B cell (primary cell): ENCODE measurements at regions not wholly inside any gene's neighbourhood (a gene's known extent, or its start where the extent isn't known, plus 50 kb on each side); places are given as distances from the start of the nearest gene placed in this dataset.

Experiments used
- ATAC-seq: fragments of 200-7000 bp; cut with Tn5 transposase; one replicate; pipeline ENCODE4 v1.10.0; 2021; ENCODE audit warnings: low read depth, mild to moderate bottlenecking, moderate number of reproducible peaks, moderate library complexity
- CTCF ChIA-PET: fragments of 350-600 bp; sonication (Branson Sonifier 250); formaldehyde crosslinking; loops from one replicate; lab custom pipeline; 2021; ENCODE audit warnings: antibody characterized with exemption, inconsistent platforms; lab: Charles Lee
- POLR2A ChIA-PET: fragments of 350-600 bp; sonication (Branson Sonifier 250); formaldehyde crosslinking; loops from one replicate; lab custom pipeline; 2021; ENCODE audit warnings: antibody characterized with exemption; lab: Charles Lee
- DNase-seq: peaks from one replicate; pipeline ENCODE4 v3.0.0; 2013
- H2AFZ ChIP-seq: 2 replicates; pipeline ENCODE4 v1.6.1; 2012; ENCODE audit warnings: mild to moderate bottlenecking, low read depth, low read length; ENCODE audit not compliant: insufficient read depth, poor library complexity, severe bottlenecking
- H3K27ac ChIP-seq, 2 donors: 1 replicate in 1 of 2; 2 replicates in 1 of 2; pipeline ENCODE4 v1.5.1; 2012 to 2013; ENCODE audit warnings: low read length in 2 of 2, mild to moderate bottlenecking in 2 of 2, moderate library complexity in 1 of 2
- H3K27me3 ChIP-seq, 4 experiments: fragments of 200-600 bp in 1 of 4; sonication (generic) in 1 of 4; replicated peaks in 1 of 4; 1 replicate in 2 of 4; 2 replicates in 2 of 4; pipeline versions ENCODE4 v1.6.1 to v1.7.0; 2013 to 2016; ENCODE audit warnings: low read length in 3 of 4, mild to moderate bottlenecking in 2 of 4, mixed read lengths in 1 of 4, moderate library complexity in 1 of 4; ENCODE audit not compliant: insufficient read depth in 4 of 4, control insufficient read depth in 3 of 4; ENCODE audit errors: control extremely low read depth in 1 of 4
- H3K36me3 ChIP-seq, 2 experiments: replicated peaks in 1 of 2; 1 replicate in 1 of 2; 2 replicates in 1 of 2; pipeline versions ENCODE4 v1.6.1 to v1.7.1; 2013; ENCODE audit warnings: low read length in 1 of 2; ENCODE audit not compliant: insufficient read depth in 2 of 2, control insufficient read depth in 1 of 2; ENCODE audit errors: control extremely low read depth in 1 of 2, extremely low read depth in 1 of 2
- H3K4me1 ChIP-seq, 2 donors: fragments of 200-600 bp in 1 of 2; sonication (generic) in 1 of 2; 1 replicate in 1 of 2; 2 replicates in 1 of 2; pipeline versions ENCODE4 v1.5.1 to v1.6.1; 2013 to 2017; ENCODE audit warnings: low read length in 2 of 2; ENCODE audit not compliant: control insufficient read depth in 2 of 2, insufficient read depth in 2 of 2
- H3K4me2 ChIP-seq: replicated peaks from 2 replicates; pipeline ENCODE3; 2012; ENCODE audit warnings: mild to moderate bottlenecking, low read depth, low read length; ENCODE audit not compliant: poor library complexity, severe bottlenecking
- H3K4me3 ChIP-seq, 5 experiments: fragments of 200-600 bp in 1 of 5; sonication (generic) in 1 of 5; 1 replicate in 3 of 5; 2 replicates in 2 of 5; pipeline versions ENCODE4 v1.5.1 to v1.7.0; 2011 to 2016; ENCODE audit warnings: low read length in 4 of 5, mild to moderate bottlenecking in 4 of 5, low read depth in 2 of 5, control low read depth in 1 of 5, moderate library complexity in 1 of 5; ENCODE audit not compliant: insufficient read depth in 1 of 5; ENCODE audit errors: control extremely low read depth in 1 of 5, extremely low read depth in 1 of 5
- H3K79me2 ChIP-seq: fragments of 200-600 bp; sonication (generic); one replicate; pipeline ENCODE4 v1.6.0; 2016; ENCODE audit warnings: low read length; ENCODE audit not compliant: control insufficient read depth, insufficient read depth
- H3K9ac ChIP-seq: fragments of 200-600 bp; sonication (generic); 2 replicates; pipeline ENCODE4 v1.6.1; 2017; ENCODE audit warnings: mild to moderate bottlenecking, low read length, moderate library complexity
- H3K9me3 ChIP-seq, 3 donors: one replicate each; pipeline versions ENCODE4 v1.6.1 to v1.7.1; 2013; ENCODE audit warnings: low read length in 2 of 3; ENCODE audit not compliant: control insufficient read depth in 2 of 3, insufficient read depth in 1 of 3; ENCODE audit errors: control extremely low read depth in 1 of 3
- H4K20me1 ChIP-seq: 2 replicates; pipeline ENCODE4 v1.6.0; 2012; ENCODE audit warnings: mild to moderate bottlenecking, low read length; ENCODE audit not compliant: insufficient read depth, control insufficient read depth, poor library complexity, severe bottlenecking
- H3K27ac Mint-ChIP-seq: one replicate; pipeline ENCODE4 v1.8.0; 2021; ENCODE audit warnings: mixed read lengths
- H3K27me3 Mint-ChIP-seq: one replicate; pipeline ENCODE4 v1.8.0; 2021; ENCODE audit warnings: mixed read lengths
- H3K4me1 Mint-ChIP-seq: one replicate; pipeline ENCODE4 v1.8.0; 2021; ENCODE audit warnings: mixed read lengths
- H3K4me3 Mint-ChIP-seq: one replicate; pipeline ENCODE4 v1.8.0; 2021; ENCODE audit warnings: mixed read lengths
- H3K9me3 Mint-ChIP-seq: one replicate; pipeline ENCODE4 v1.8.0; 2022; ENCODE audit warnings: mixed read lengths; ENCODE audit not compliant: insufficient read depth
- CTCF ChIP-seq: fragments of 200-600 bp; IDR thresholded peaks from one replicate; pipeline ENCODE4 v1.8.0; 2022; ENCODE audit warnings: antibody characterized with exemption, mild to moderate bottlenecking
- EZH2 ChIP-seq: IDR thresholded peaks from 2 replicates; pipeline ENCODE4 v1.6.1; 2012; ENCODE audit warnings: borderline replicate concordance, low read depth, mild to moderate bottlenecking, moderate library complexity, low read length; ENCODE audit not compliant: insufficient read depth, poor library complexity, severe bottlenecking
- WGBS: methylation state at CpG from one replicate; pipeline ENCODE4 v1.1.5; 2013; ENCODE audit warnings: missing lambda C conversion rate; ENCODE audit not compliant: insufficient coverage; 5-methylcytosine and 5-hydroxymethylcytosine counted together
- intact Hi-C: fragments of 100-400 bp; cut with micrococcal nuclease; formaldehyde crosslinking; loops from one replicate; pipeline ENCODE4 v1.10.0; 2022

DNA sequence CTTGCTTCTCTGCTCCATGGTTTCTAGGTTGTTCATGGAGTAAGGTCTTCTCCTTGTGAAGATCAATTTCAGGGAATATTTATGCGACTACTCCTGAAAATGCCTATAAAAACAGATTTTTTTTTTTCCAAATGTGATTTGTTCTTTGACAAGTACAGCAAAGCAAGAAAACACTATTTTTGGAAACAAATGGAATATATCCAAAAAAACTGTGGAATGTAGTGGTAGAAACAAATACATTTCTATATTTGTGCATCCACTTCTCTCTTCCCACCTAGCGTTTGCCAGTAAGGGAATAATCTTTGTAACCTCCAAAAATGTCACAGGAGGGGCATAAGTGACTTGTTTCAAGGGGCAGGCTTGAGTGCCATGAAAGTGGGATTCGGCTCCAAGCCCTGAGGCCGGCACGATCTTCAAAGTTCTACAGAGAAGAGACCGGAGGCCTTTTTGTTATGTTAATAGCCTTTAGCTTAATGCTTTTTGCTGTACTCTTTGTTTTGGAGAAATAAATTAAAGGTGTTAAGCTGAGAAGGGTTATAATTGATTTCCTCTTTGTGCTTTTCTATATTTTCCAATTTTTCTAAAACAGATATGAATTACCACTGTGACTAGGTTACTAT, 200.6 kb downstream of the NRP2 start:
- ChIA-PET CTCF (no interaction called here), POLR2A (no interaction called here)
- Histone ChIP-seq H3K36me3 (no peaks in the 10 kb centered on the region), H3K79me2 (no peaks in the 10 kb centered on the region), H3K4me3 (no peak overlapping the region), H3K4me1 (no peaks in the 10 kb centered on the region), H3K9ac (no peak overlapping the region), H3K27ac (no peak overlapping the region), H3K27me3 (peaks cover 0 to 5% (median 0%) of the 10 kb centered on the region in 4 experiments), H4K20me1 (no peaks in the 10 kb centered on the region), H3K4me2 (no peak overlapping the region), H2AFZ (no peak overlapping the region), H3K9me3 (no peaks in the 10 kb centered on the region)
- intact Hi-C loops = no loop called here
- no peaks in the 10 kb centered on the region for H3K4me1 Mint-ChIP-seq
- 93% methylated on average over 4 of the region's 6 CpGs for WGBS
- no peak for TF ChIP-seq EZH2
- no peak for TF ChIP-seq CTCF
- H3K9me3 Mint-ChIP-seq = no peaks in the 10 kb centered on the region
- no peak overlapping the region for H3K27ac Mint-ChIP-seq
- no peak for DNase-seq
- ATAC-seq = no peak
- peaks cover 27% of the 10 kb centered on the region for H3K27me3 Mint-ChIP-seq
- H3K4me3 Mint-ChIP-seq = no peak overlapping the region

GRCh38 chr2:205880048-205880447, 197.7 kb downstream of the NRP2 start:
- DNase-seq = no peak
- no peaks in the 10 kb centered on the region for H3K36me3 ChIP-seq
- TF ChIP-seq CTCF (no peak), EZH2 (no peak)
- no peaks in the 10 kb centered on the region for H3K27me3 ChIP-seq
- ATAC-seq = no peak
- Mint-ChIP-seq H3K4me3 (no peak overlapping the region), H3K27ac (no peak overlapping the region), H3K27me3 (peaks cover 24% of the 10 kb centered on the region), H3K9me3 (no peaks in the 10 kb centered on the region), H3K4me1 (no peaks in the 10 kb centered on the region)
- no peaks in the 10 kb centered on the region for H3K4me1 ChIP-seq
- no peaks in the 10 kb centered on the region for H3K9me3 ChIP-seq
- intact Hi-C loops = no loop called here
- no peaks in the 10 kb centered on the region for H3K79me2 ChIP-seq
- no peak overlapping the region for H3K4me3 ChIP-seq
- H3K4me2 ChIP-seq = no peak overlapping the region
- no peak overlapping the region for H2AFZ ChIP-seq
- CTCF ChIA-PET = no interaction called here
- POLR2A ChIA-PET = no interaction called here
- no peak overlapping the region for H3K27ac ChIP-seq
- H4K20me1 ChIP-seq = no peaks in the 10 kb centered on the region
- WGBS = 100% methylated on average over 2 of the region's 4 CpGs
- no peak overlapping the region for H3K9ac ChIP-seq
